ENCODE measurements at regions not wholly inside any gene's neighbourhood (a gene's known extent, or its start where the extent isn't known, plus 50 kb on each side); places are given as distances from the start of the nearest gene placed in this dataset.

DNA sequence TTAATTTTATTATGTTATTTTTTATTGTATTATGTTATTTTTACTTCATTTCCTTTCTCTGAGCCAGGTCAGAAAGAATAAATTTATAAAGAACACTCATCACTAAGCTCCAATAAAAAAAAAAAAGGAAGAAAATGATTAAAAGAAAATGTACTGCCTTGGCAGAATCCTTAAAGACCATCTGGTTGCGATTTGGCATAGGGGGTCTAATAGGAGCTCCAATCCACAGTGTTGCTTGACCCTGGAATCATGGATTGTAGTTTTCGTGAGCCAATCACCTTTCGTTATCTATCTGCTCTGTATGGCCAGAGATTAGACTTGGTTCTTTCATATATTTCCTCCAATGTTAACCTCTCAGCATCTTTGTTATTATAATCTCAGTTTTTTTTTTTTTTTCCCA, 421.8 kb upstream of the MCTP2 start:
- ATAC-seq = no peak
- TF ChIP-seq, protein P1, sequence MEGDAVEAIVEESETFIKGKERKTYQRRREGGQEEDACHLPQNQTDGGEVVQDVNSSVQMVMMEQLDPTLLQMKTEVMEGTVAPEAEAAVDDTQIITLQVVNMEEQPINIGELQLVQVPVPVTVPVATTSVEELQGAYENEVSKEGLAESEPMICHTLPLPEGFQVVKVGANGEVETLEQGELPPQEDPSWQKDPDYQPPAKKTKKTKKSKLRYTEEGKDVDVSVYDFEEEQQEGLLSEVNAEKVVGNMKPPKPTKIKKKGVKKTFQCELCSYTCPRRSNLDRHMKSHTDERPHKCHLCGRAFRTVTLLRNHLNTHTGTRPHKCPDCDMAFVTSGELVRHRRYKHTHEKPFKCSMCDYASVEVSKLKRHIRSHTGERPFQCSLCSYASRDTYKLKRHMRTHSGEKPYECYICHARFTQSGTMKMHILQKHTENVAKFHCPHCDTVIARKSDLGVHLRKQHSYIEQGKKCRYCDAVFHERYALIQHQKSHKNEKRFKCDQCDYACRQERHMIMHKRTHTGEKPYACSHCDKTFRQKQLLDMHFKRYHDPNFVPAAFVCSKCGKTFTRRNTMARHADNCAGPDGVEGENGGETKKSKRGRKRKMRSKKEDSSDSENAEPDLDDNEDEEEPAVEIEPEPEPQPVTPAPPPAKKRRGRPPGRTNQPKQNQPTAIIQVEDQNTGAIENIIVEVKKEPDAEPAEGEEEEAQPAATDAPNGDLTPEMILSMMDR (IDR thresholded peaks at IDR 0.05) = no peak

DNA sequence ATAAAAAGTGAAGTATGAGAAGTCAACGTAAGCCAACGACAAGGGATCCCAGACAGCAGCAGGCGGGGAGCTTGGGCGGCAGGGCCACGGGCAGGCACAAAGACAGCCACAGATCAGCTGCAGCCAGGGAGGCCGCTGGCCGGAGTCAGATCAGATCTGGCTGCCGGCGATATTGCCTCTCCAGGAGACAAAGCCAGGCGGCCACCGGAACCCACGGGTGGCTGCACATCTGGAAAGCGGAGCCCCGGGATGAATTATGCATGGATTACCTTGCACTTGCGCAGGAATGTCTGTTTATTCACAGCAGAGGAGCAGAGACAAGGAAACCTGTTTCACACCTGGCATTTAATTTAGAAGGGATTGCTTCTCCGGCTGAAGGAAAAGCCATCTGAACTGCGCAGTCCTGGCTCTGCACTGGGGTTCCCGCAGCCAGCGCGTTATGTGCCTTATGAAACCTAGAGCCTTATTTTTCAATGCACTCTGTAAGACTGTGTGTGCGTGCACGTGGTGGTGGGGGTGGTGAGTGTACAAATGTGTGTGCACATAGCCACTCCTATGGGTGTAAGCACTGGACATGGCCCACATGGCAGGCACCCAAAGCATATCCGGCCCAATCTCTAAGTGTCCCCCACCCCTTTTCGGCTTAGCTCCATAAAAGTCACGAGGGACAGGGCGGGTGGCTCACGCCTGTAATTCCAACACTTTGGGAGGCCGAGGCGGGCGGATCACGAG, 427.8 kb upstream of the MCTP2 start:
- ATAC-seq (peak in 2 of 4 donors; percentile 20 to 28), DNase-seq (peak in 1 of 6 donors; percentile 39), FAIRE-seq (no peak)
- Histone ChIP-seq H3K27ac (no peak overlapping the region), H3K36me3 (no peaks in the 10 kb centered on the region), H3K9me3 (no peaks in the 10 kb centered on the region), H3K4me3 (no peak overlapping the region), H3K27me3 (peaks cover 0 to 3% (median 0%) of the 10 kb centered on the region in 4 donors), H3K4me1 (no peaks in the 10 kb centered on the region)
- 81 to 85% methylated on average over 31 of the region's 31 CpGs for WGBS, 2 donors
- intact Hi-C loops (cut with DNase I) = no loop called here
- TF ChIP-seq, protein P1 (IDR thresholded peaks at IDR 0.05) = no peak

More for the DNA sequence above, 421.8 kb upstream of the MCTP2 start:
- DNase-seq = no peak
- Histone ChIP-seq H3K27me3 (peaks cover 0 to 3% (median 0%) of the 10 kb centered on the region in 4 donors), H3K4me3 (no peak overlapping the region), H3K27ac (no peak overlapping the region), H3K4me1 (no peaks in the 10 kb centered on the region), H3K36me3 (no peaks in the 10 kb centered on the region), H3K9me3 (no peaks in the 10 kb centered on the region)
- WGBS, 2 donors = 78 to 82% methylated on average over 3 of the region's 3 CpGs
- FAIRE-seq = no peak
- intact Hi-C loops (cut with DNase I) = no loop called here

DNA sequence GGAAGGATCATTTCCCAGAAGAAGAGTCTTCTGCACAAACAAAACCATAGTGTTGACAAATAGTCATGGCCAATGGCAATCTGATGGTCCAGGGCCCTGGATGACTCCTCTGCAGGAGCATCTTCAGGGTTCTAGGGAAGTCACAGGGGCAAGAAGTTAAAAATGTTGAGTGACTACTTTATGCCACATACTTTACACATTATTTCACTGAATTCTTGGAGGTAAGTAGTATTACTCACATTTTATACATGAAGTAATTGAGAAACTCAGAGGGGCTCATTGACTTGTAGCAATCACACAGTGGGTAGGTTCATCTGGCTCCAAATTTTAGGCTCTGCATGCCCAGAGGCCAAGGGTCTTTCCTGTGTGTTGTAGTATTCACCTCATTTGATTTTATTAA, 430.2 kb upstream of the MCTP2 start:
- no peak for FAIRE-seq
- intact Hi-C loops (cut with DNase I) = no loop called here
- ATAC-seq = no peak
- no peaks in the 10 kb centered on the region for H3K9me3 ChIP-seq
- H3K4me1 ChIP-seq = no peaks in the 10 kb centered on the region
- no peaks in the 10 kb centered on the region for H3K36me3 ChIP-seq
- no peak overlapping the region for H3K4me3 ChIP-seq
- no peak for DNase-seq
- TF ChIP-seq, protein P1 (IDR thresholded peaks at IDR 0.05) = no peak
- H3K27me3 ChIP-seq = peaks cover 0 to 3% (median 0%) of the 10 kb centered on the region in 4 donors
- H3K27ac ChIP-seq = no peak overlapping the region

DNA sequence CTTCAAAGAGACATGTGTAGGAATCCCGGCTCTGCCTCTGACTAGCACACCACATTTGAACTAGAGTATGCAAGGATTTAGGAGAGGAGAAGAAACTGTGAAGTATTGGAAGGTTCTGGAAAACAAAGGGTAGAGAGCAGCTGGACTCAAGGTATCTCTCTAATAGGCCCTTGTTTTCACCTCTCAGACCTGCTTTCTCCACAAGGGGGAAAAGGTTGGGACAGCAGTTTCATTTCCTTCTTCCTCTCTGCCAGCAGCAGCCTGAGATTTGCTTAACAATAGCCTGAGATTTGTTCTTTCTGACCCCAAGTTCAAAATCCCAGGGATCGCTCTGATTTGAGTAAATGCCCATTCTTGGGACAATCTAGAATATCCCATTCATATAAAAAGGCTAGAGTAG, 430.6 kb upstream of the MCTP2 start:
- TF ChIP-seq, protein P1 (IDR thresholded peaks at IDR 0.05) = no peak
- FAIRE-seq (no peak), ATAC-seq (no peak), DNase-seq (no peak)
- Histone ChIP-seq H3K36me3 (no peaks in the 10 kb centered on the region), H3K27ac (no peak overlapping the region), H3K27me3 (peaks cover 0 to 3% (median 0%) of the 10 kb centered on the region in 4 donors), H3K9me3 (no peaks in the 10 kb centered on the region), H3K4me1 (no peaks in the 10 kb centered on the region), H3K4me3 (no peak overlapping the region)
- 86 to 94% methylated on average over 2 of the region's 2 CpGs for WGBS, 2 donors
- intact Hi-C loops (cut with DNase I) = no loop called here

DNA sequence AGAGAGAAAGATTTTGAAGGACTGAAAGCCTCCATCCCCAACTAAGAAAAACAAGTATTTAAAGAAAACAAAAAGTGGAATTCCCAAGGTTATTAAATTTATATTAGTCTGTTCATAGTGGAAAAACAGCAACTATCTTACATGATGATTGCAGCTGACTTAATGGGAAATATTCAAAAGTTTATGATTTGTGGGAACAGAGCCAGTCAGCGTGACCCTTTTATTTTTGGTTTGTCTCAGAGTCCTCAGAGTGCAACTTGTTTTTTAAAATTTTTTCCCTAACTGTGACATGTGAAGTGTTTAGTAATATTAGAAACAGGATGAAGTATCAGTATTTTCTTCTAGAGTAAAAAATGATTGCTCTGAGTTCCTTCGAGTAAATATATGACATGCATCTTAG, 441.9 kb upstream of the MCTP2 start:
- H3K36me3 ChIP-seq = no peaks in the 10 kb centered on the region
- H3K27ac ChIP-seq = no peak overlapping the region
- 79 to 89% methylated on average over 2 of the region's 2 CpGs for WGBS, 2 donors
- H3K4me3 ChIP-seq = no peak overlapping the region
- intact Hi-C loops (cut with DNase I) = no loop called here
- ATAC-seq (no peak), DNase-seq (no peak), FAIRE-seq (no peak)
- H3K27me3 ChIP-seq = no peaks in the 10 kb centered on the region
- no peaks in the 10 kb centered on the region for H3K9me3 ChIP-seq
- TF ChIP-seq, protein P1 (IDR thresholded peaks at IDR 0.05) = no peak
- H3K4me1 ChIP-seq = no peaks in the 10 kb centered on the region
